C4-2B (cell line): ENCODE measurements at regions not wholly inside any gene's neighbourhood (a gene's known extent, or its start where the extent isn't known, plus 50 kb on each side); places are given as distances from the start of the nearest gene placed in this dataset.

Source experiments
- H3K27ac ChIP-seq: fragments of 450-650 bp; 2 replicates; pipeline ENCODE4 v1.5.1; 2017
- ZFX ChIP-seq: fragments of 450-650 bp; IDR thresholded peaks from 2 replicates; pipeline ENCODE4 v1.6.1; 2017
- TF ChIP-seq, protein P1 (sequence below): fragments of 450-650 bp; conservative IDR thresholded peaks from 2 replicates; pipeline ENCODE4 v1.5.1; 2017; ENCODE audit warnings: mild to moderate bottlenecking

GRCh38 chr7:52897713-52898112 is 137.7 kb upstream of the POM121L12 start:
- TF ChIP-seq, protein P1, sequence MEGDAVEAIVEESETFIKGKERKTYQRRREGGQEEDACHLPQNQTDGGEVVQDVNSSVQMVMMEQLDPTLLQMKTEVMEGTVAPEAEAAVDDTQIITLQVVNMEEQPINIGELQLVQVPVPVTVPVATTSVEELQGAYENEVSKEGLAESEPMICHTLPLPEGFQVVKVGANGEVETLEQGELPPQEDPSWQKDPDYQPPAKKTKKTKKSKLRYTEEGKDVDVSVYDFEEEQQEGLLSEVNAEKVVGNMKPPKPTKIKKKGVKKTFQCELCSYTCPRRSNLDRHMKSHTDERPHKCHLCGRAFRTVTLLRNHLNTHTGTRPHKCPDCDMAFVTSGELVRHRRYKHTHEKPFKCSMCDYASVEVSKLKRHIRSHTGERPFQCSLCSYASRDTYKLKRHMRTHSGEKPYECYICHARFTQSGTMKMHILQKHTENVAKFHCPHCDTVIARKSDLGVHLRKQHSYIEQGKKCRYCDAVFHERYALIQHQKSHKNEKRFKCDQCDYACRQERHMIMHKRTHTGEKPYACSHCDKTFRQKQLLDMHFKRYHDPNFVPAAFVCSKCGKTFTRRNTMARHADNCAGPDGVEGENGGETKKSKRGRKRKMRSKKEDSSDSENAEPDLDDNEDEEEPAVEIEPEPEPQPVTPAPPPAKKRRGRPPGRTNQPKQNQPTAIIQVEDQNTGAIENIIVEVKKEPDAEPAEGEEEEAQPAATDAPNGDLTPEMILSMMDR = no peak
- no peak for TF ChIP-seq ZFX
- H3K27ac ChIP-seq = no peak overlapping the region

- H3K27ac ChIP-seq = no peak overlapping the region
- no peak for TF ChIP-seq ZFX
- TF ChIP-seq, protein P1 = no peak
Observed at GRCh38 chr7:52897288-52897687, 138.1 kb upstream of the POM121L12 start.

GRCh38 chr7:52877240-52877639 is 158.2 kb upstream of the POM121L12 start:
- TF ChIP-seq, protein P1 = no peak
- TF ChIP-seq ZFX = no peak

GRCh38 chr7:52876402-52876801 is 159.0 kb upstream of the POM121L12 start:
- TF ChIP-seq, protein P1 = no peak
- no peak for TF ChIP-seq ZFX
- no peak overlapping the region for H3K27ac ChIP-seq

More at GRCh38 chr7:52877240-52877639, 158.2 kb upstream of the POM121L12 start:
- no peak overlapping the region for H3K27ac ChIP-seq

DNA sequence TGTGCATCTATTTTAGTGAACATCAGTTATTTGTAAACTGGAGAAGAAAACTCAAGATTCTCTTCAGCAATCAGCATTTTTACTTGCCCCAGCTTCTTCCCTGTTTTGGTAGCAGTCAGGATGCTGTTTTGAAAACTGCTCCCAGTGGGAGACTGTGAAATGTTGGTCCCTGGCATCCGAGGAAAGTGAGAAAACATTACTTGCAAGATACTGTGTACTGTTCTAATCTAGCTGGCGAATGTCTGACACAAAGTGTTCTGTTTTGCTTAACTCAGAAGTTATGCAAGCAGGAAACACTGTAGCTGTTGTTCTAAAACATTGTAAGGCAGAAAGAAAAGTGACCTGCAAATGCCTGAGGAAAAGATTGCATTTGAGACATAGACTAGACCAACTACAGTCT is 171.8 kb upstream of the POM121L12 start:
- TF ChIP-seq ZFX = no peak
- TF ChIP-seq, protein P1 = no peak
- H3K27ac ChIP-seq = no peak overlapping the region

DNA sequence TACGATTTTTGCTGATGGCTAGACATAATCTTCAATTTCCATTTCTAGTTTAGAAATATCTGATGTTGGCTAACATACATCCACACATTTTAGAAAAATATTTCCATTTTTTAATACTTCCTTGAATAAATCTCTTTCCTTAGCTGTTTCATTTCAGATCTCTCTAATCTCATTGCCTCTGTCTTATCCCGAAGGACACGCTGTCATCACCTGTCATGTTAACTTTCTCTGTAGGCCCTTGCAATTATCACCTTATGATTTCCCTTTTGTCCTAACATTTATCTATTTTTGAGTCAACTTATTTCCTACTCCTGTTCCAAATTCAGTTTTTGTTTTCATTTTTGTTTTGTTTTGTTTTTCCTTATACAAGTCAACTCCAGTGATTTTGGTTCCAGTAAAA is 173.1 kb upstream of the POM121L12 start:
- no peak overlapping the region for H3K27ac ChIP-seq
- no peak for TF ChIP-seq ZFX

- no peak overlapping the region for H3K27ac ChIP-seq
- TF ChIP-seq, protein P1 = no peak
- no peak for TF ChIP-seq ZFX
Observed at GRCh38 chr7:52857367-52857766, 178.1 kb upstream of the POM121L12 start.

DNA sequence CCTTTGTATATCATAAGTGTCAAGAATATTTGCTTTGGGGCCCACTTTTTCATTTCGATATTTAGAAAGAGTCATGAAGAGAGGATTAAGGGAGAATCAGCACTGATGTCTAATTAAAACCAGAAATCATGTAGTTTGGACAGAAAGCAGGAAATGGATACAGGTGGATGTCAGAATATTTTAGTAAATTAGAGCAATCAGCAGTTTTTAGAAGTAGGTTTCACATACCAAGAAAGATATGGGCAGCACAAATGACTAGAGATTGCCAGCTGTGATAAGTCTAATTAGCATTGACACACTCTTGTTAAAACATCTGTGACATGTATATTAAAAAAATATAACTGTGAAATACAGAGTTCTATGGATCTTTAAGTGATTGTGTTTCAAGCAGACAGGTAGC is 180.8 kb upstream of the POM121L12 start:
- H3K27ac ChIP-seq = no peak overlapping the region

More for the DNA sequence above, 180.8 kb upstream of the POM121L12 start:
- no peak for TF ChIP-seq ZFX
- TF ChIP-seq, protein P1 = no peak
